ENCODE measurements at regions not wholly inside any gene's neighbourhood (a gene's known extent, or its start where the extent isn't known, plus 50 kb on each side); places are given as distances from the start of the nearest gene placed in this dataset.

GRCh38 chr7:18180685-18181084, 153.0 kb upstream of the PRPS1L1 start:
- TF ChIP-seq EGR1 (IDR thresholded peaks at IDR 0.05; ENCODE audit: low read depth) (no peak), CTCF (IDR thresholded peaks at IDR 0.05 in 2 of 3, conservative IDR thresholded peaks at IDR 0.05 in 1 of 3; ENCODE audit: borderline replicate concordance in 1 of 3, insufficient read depth in 1 of 3, low read depth in 2 of 3, low read length in 2 of 3) (no peak), RAD21 (IDR thresholded peaks at IDR 0.05; ENCODE audit: low read depth) (no peak), ZBTB33 (IDR thresholded peaks at IDR 0.05; ENCODE audit: extremely low read depth, insufficient replicate concordance, low read length) (no peak), ELF1 (IDR thresholded peaks at IDR 0.05; ENCODE audit: borderline replicate concordance, low read depth) (no peak), ATF3 (IDR thresholded peaks at IDR 0.05) (no peak), POLR2A (IDR thresholded peaks at IDR 0.05; ENCODE audit: borderline replicate concordance, extremely low read depth, insufficient read depth, insufficient read length) (no peak), JUND (IDR thresholded peaks at IDR 0.05) (no peak), FOSL1 (IDR thresholded peaks at IDR 0.05; ENCODE audit: low read depth) (no peak), CEBPB (IDR thresholded peaks at IDR 0.05; ENCODE audit: low read depth) (no peak), ZNF274 (IDR thresholded peaks at IDR 0.05; ENCODE audit: low read depth, low read length) (no peak), POLR2AphosphoS5 (IDR thresholded peaks at IDR 0.05; ENCODE audit: low read depth, low read length) (no peak), CBX3 (IDR thresholded peaks at IDR 0.05; ENCODE audit: low read depth) (no peak), EZH2 (IDR thresholded peaks at IDR 0.05) (no peak)
- BruUV-seq (replicated peaks): no TSS peak
- H3K9me3 ChIP-seq (ENCODE audit: control insufficient read depth in 1 of 2, insufficient read depth in 1 of 2, low read depth in 1 of 2, low read length in 2 of 2): no peaks in the 10 kb centered on the region
- DNase-seq (ENCODE audit: low read depth, low spot score) (no peak), ATAC-seq (no peak)
- ChIA-PET CTCF (no interaction called here), POLR2A (no interaction called here), RAD21 (ENCODE audit: low non-redundant PET in 1 of 2, low total read pairs in 2 of 2, uncharacterized antibody in 2 of 2, unreplicated experiment in 2 of 2) (no interaction called here)
- H3K4me2 ChIP-seq (ENCODE audit: low read length): no peak overlapping the region
- no peak overlapping the region for H3K9ac ChIP-seq (ENCODE audit: low read length)
- intact Hi-C loops (cut with micrococcal nuclease): no loop called here
- H3K27me3 ChIP-seq (ENCODE audit: insufficient read depth, low read length): no peaks in the 10 kb centered on the region
- no peaks in the 10 kb centered on the region for H4K20me1 ChIP-seq (ENCODE audit: insufficient read depth)
- no peak overlapping the region for H3K27ac ChIP-seq (ENCODE audit: low read depth, low read length)
- H2AFZ ChIP-seq (ENCODE audit: low read depth, low read length, poor library complexity, severe bottlenecking): no peak overlapping the region
- H3K36me3 ChIP-seq (ENCODE audit: control insufficient read depth in 1 of 2, insufficient read depth in 2 of 2, low read length in 2 of 2): no peaks in the 10 kb centered on the region
- H3K4me3 ChIP-seq (replicated peaks in 1 of 2; ENCODE audit: low read depth in 1 of 2, low read length in 2 of 2): no peak overlapping the region
- no peaks in the 10 kb centered on the region for H3K4me1 ChIP-seq (ENCODE audit: control insufficient read depth in 1 of 2, insufficient read depth in 2 of 2, low read length in 2 of 2)
- no peaks in the 10 kb centered on the region for H3K9me2 ChIP-seq (ENCODE audit: insufficient read depth)
- no peaks in the 10 kb centered on the region for H3K79me2 ChIP-seq (ENCODE audit: insufficient read depth, low read length)
